NCI-H1092 treated with DMSO at 0.1 percent for 48 hours (cell line): ENCODE measurements at regions not wholly inside any gene's neighbourhood (a gene's known extent, or its start where the extent isn't known, plus 50 kb on each side); places are given as distances from the start of the nearest gene placed in this dataset.
"Not testable (repeated sequence)": the region's sequence is repeated elsewhere in the genome, so short reads cannot be mapped to it uniquely, and the experiment has no call there.

ENCODE experiments used
- DNase-seq: peaks from one replicate; lab custom pipeline; 2025; lab: John Stamatoyannopoulos, UW

DNA sequence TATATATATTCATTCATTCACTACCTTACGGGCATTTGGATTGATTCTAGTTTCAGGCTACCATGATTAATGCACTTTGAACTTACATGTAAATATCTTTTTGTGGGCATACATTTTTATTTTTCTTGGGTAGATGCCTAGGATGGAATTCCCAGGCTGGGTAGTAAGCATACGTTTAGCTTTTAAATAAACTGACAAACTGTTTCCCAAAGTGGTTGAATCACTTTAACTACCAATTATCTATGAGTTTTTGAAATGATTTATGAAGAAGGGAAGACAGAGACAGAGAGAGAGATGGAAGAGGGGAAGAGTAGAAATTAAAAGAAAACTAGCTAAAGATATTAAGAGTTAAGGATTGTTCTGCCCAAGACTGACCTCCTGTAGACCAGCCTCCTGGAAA, 612.6 kb downstream of the PSAT1 start:
- no peak for DNase-seq

DNA sequence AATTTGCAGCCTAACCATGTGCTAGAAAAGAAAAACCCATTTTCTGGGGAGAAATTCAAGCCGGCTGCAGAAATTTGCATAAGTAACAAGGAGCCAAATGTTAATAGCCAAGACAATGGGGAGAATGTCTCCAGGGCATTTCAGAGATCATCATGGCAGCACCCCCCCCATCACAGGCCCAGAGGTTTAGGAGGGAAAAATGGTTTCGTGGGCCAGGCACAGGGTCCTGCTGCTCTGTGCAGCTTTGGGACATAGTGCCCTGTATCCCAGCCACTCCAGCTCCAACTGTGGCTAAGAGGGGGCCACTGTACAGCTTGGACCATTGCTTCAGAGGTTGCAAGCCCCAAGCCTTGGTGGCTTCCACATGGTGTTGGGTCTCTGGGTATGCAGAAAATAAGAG, 620.0 kb downstream of the PSAT1 start:
- DNase-seq = not testable (repeated sequence)

DNA sequence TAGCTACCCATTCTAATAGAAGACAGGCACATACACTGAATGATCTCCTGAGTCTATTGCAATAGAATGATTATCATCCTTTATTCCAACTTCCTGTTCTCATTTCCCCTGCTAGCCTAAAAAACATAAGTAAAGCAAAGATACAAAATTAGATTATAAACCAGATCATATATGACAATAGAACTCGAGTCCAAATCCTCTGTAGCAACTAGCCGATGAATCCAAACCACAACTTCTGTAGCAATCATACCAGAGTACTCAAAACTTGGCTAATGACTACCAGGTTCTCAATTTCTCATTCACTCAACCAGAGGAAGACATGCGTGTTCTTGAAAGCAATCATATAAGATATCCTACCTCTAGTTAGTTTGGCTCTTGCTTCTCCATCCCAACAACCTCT, 622.1 kb downstream of the PSAT1 start:
- no peak for DNase-seq

DNA sequence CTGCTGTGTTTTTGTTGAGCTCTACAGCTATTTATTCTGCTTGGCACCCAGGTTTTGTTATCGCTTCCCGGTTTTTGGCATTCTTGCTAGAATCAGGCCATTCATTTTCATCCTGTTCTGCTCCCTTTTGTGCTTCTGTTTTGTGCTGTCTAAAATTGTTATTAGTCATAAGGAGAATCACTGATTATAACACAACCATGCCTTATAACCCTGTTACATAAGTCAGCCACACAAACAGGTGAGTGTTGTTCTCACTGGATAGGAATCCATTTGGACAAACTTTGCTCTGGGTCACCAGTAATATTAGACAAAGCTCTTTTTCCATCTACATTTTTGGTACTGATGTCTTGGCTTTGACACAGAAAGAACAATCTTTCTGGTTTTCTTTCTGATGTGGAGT, 622.8 kb downstream of the PSAT1 start:
- DNase-seq = no peak

DNA sequence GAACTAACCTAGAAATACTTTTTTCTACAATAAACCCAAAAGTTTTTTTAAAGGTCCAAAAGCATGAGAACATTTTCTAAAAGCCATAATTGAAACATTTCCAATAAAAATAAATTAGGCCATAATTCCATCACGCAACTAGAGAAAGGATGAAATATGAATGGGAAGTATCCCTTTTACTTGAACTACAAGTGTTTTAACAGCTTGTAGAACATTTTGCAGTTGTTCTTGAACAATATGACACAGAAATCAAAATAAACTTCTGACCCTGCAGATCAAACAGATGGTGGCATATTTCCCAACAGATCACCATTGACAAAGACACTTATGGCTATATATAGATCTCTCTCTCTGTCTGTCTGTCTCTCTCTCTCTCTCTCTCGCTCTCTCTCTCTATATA, 624.4 kb downstream of the PSAT1 start:
- no peak for DNase-seq

DNA sequence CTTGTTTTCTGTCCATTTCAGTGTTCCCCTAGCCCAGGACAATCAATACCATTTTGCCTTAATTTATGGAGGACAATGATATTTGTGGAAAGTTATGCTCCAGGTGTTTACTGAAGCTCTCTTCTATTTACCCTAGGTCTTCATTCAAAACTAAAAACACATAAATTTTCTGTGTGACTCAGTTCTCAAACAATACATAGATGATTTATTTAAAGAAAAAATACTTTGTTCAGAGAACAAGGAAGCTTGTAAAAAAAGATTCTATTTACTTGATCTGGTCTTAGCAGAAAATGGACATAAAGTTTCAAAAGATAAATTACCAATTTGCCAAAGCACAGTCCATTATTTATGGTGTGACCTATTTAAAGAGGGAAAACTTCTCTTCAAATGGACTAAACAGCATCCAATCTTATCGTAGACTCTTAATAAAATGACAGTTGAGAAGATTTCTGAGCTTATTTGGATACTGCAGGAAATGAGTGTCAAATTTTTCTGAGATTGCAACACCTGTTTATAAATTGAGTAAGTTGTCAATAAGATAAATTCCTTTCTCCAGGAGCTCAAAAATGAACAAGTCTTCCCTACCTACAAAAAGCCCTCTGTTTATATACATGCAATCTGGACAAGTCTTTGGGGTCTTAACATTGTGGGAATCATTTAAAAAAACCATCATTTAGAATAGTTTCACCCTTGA, 627.2 kb downstream of the PSAT1 start:
- DNase-seq = no peak

DNA sequence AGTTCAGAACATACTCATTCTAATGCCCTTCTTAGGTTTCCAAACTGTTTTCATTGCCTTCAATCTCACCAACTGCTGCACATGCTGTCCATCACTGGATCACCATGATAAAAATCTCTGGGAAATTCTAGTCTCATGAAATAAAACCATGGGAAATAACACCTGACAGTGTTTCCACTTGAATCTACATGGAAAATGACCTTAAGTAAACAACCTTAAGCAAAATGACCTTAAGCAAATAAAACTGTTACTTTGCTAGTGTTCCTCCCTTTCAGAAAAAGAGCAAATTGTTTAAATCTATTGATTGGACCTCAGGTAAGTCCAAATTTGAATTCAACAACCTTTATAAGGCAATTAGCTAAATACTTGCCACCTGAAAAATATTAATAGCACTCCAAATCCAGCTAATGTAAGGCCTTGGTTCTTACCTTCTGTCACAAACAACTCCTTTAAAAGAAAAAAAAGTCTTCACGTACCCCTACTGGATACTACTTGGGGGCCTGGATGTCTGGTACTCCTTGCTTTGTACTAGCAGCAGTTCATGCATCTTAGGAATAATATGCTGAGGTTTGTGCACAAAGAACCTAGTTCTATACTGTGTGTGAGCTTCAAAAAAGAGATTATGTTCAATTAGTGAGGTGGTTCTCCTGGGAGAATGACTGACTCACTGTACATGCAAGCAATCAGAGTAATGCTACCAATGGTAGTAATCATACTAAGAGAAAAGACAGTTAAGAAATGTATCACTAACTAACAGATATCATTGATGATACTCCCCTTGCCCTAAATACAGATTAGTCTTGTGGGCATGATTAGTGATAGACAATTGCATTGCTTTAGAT, 630.4 kb downstream of the PSAT1 start:
- DNase-seq = peak; percentile 64

DNA sequence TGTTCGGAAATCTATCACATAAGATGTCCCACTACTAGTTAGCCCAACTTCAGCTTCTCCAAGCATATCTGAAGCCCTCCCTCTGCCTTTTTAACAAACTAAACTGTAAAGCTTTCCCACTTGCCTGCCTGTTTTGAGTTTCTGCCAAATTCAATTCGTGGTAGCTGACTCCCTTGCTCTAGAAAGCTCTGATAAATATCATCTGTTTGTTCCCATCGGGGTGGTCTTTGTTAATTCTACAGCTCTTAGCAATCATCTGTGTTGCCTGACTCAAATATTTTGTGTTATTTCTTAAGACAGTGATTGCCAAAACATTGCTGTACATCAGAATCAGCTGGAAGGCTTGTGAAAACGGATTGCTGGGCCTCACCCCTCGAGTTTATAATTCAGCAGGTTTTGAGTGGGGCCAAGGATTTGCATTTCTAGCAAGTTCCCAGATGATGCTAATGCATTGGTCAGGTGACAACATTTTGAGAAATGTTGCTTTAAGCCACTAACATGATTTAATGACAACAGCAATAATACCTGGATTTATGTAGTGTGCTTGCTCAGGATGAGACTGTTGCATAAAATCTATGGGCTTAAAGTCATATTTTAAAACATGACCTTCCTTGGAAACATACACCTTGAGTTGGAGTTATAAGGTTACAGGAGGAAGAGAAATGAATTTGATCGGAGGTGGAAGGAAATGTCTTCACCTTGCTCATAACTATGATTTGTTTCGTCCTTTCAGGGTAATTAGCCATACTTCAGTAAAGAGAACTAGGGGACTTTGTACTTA, 631.9 kb downstream of the PSAT1 start:
- DNase-seq = no peak

DNA sequence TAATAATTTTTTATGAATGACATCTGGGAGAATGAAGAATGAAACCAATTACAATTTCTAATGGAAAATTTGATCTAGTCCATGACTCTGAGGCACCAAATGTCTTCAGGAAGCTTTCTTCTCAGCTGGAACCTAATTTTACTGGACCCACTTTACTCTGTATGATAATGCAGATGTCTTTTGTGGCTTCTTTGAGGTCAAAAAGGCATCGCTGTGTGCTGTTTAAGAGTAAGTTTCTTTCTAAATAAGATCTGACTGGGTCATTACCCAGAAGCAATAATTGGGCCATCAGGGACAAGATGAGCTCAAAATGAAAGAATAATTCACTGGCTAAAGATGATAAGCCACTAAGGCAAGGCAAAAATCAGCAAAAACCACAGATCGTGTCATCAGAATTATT, 633.4 kb downstream of the PSAT1 start:
- no peak for DNase-seq

DNA sequence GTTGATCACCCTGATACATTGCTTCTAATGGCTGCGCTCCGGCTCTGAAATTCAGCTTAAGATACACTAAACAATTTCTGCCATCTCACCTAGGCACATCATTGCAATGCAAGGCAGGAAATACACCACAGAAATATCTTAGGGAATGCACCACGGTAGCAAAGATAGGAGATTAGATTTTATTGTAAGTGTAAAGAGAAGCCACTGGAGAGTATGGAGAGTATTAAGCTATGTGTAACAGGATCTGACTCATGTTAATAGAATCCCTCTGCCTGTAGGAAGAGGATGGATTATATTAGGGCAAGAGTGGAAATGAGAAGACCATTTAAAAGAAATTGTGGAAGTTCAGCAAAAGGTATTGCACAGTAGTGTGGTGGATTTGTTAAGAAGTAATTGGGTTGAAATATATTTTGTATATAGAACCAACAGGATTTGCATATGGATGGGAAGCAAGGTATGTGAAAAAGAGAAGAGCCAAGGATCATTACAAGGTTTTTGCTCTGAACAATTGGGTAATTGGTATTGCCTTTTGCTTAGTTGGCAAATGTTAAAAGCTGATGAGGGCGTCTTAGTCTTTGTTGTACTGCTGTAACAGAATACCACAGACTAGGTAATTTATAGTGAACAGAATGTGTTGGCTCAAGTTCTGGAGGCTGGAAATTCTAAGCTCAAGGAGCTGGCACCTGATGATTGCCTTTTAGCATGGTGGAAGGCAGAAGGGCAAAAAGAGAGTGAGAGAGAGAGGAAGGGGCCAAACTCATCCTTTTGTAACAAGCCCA, 636.1 kb downstream of the PSAT1 start:
- no peak for DNase-seq

DNA sequence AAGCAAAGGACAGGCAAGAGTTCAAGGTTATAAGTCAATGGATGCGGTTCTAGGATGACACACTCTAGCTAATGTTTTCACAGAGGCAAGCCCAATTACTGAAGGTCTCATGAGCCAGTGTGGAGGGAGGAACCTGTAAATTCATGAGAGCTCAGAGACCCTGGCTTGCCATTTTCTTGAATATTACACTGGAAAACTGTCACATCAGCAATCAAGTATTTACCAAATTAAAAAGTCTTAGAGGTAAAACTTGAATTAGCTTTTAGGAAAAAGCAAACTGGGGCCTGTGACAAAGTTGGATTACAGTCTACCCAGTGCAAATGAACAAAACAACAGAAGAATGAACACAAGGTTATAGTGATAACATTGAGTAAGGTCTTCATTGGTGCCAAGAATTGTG, 636.9 kb upstream of the TLE4 start:
- DNase-seq = no peak

DNA sequence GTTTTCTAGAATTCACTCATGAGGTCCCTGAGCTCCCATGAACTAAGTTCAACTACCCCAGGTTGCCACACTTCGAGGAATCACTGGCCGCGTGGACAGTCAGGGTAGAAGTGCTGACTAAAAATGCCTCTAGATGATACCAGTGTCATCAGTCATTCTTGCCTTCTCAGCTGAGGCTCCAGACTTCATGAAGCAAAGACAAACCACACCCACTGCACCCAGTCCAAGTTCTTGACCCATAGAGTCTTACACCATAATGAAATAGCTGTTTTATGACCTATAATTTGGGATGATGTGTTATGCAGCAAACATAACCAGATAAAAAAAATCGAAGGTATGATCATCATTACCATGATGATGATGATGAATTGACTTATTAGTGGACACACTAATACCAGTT, 632.9 kb upstream of the TLE4 start:
- no peak for DNase-seq

DNA sequence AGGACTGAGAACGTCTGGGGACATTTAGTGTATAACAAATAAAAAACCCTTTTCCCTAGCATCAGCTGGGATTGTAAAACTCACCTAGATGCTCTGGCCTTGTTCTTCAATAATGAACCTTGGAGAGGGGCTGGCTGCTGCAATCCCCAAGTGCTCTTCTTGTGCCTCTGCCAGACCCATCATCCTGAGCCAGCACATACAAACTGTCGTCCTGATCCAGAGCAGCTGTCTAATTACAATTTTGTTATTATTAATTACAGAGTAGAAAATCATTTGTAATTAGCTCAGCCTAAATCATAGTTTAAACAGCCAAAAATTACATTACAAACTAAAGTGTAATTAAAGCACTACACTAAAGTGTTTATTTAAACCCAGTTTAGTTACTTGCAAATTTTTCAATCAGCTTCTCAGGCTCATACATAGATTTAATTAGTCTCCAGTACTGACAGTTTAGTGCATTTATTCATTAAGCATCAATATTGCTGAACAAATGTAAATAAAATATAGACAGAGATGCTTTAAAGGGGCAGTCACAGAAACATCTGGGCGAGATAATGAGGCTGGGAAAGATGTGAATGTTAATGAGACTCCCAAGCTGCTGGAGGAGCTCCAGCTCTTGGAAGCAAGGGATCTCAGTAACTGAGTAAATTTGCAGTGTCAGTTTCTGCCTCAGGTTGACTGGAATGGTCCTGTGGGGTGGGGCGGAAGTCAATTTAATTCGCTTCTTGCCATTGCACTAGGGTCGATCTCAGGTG, 632.3 kb upstream of the TLE4 start:
- DNase-seq = peak; percentile 81

DNA sequence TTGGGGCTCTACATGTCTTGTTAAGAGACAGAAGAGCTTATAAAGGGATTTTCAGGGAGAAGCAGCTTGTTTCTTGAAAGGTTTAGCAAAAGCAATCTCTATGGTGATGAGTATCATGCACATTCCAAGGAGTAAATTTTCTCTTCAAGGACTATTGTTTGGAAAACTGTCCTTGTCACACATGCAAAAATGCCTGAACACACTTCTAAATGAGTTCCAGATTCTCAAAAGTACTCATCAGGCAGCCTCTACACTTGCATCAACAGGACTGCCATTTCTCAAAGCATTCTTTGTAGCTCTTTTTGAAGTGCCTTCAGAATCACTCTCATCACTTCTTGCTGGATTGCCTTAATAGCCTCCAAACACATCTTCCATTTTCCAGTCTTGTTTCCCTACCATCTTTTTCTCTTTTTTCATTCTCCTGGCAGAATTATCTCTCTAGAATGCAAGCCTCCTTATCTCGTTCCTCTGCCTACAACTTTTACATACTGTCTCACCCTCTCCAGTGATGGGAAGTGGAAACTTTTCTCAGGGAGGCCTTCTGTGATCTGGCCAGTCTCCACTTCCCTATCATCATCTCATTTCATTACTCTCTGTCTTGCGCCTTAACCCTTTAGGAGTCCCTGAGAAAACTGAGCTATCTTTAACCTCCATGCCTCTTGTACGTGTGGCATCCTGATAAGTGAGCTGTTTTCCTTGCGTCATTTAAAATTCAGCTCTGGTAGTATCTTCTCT, 631.5 kb upstream of the TLE4 start:
- no peak for DNase-seq

DNA sequence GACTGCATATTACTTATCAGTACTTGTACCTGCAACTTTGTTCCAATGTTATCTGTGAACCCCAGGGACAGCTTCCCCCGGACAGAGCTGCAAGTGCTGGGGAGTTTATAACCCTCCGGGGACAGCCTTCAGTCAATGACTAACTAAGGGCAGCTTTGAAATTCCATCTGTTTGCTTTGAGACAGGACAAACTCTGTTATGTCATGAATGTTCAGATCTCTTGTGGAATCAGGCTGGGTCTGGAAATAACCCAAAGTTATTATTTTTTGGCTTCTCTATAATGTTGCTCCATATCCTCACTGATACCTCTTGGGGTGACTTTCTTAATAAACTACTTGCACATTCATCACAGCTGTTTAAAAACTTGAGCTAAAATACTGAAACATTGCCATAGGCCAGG, 617.5 kb upstream of the TLE4 start:
- no peak for DNase-seq

DNA sequence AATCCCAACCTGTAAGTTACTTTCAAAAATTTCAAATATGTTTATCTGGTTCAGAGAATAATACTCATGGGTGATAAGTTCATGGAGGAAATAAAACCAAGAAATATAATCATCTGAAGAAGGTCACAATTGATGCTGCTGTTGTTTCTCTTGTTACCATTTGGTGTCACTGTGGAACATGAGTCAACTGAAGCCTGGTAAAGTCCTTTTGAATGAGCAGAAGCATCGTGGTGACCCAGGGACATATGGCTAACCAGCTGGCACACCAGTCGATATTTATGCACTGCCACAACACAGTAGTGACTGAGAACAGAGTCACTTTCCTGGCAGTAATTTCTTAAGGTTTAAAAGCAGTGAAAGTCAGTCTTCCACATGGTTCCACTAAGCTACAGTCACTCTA, 612.9 kb upstream of the TLE4 start:
- peak; percentile 15 for DNase-seq

DNA sequence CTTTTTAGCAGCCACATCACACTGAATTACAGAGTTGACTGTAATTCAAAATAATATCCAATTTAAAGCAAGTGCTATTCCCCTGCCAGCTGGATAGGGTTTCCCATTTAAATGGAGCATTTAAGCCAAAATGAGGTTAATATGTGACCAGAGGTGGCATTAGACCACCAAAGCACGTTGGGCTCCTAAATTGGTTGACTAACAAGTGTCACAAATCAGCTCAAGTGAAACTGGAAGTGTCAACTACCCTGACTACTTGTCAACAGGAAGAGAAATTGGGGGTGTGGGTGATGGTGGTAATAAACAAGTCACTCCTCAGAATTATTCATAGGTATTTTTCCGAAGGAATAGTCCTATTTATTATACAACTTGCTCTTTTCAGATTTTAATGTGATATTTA, 609.6 kb upstream of the TLE4 start:
- no peak for DNase-seq

DNA sequence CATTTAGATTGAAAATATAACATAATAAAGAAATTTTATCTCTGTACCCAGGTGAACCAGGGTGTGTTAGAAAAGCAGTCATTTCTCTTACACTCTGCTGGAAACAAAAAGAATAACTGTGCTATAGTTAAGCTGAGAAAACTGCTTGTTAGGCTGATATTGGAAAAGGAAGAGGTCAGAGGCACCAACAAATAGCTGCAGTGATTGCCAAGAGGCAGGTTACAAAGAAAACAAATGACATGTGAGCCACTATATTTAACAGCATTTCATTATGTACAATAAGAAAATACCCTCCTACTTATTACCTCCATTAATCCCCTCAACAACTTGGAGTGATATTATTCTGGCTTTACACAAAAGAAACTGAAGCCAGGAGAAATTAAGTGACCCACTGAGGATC, 607.9 kb upstream of the TLE4 start:
- no peak for DNase-seq

DNA sequence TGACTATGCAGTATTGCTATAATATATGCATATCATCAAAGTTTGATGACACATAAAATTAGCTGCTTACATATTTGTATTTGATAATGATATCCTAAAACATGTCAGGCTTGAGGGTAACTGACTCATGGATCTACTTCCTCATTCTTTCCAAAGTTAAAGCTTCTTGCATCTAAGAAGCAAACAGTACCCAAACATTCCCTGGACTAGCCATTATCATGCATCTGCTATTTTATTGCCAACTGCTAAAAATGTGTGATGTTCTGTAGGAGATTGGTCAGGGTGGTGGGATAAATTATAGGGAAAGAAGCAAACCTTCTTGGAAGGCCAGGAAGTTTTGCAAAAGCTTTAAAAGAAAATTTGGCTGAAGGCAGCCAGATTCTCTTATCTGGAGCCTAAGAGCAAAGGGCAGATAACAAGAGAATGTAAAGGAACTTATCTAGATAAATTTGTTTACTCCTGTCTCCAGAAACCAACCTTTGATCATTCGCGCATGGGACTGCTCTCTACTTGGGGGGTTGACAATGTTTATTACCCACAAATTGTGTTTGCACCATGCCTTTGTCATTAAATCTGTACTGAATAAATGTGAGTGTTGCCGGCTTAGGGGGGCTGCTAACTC, 604.1 kb upstream of the TLE4 start:
- DNase-seq = no peak

DNA sequence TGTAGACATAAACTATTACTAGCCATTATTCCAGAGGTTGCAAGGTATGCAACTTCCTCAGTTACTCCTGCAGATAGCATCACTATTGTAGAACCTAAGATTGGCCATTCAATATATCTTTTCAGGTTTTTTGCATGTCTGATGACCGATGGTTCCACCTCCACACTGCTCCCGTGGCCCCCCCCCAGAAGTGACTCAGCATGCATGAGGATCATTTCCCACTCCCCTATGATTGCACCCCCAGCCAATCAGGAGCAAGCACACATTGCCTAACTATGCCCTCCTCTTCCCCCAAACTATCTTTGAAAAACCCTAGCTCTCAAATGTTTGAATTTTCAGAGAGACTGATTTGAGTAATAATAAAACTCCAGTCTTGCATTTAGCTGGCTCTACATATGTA, 601.4 kb upstream of the TLE4 start:
- peak; percentile 20 for DNase-seq
